ENCODE measurements at regions not wholly inside any gene's neighbourhood (a gene's known extent, or its start where the extent isn't known, plus 50 kb on each side); places are given as distances from the start of the nearest gene placed in this dataset.

GRCh38 chr10:3992382-3993178, 207.6 kb upstream of the KLF6 start:
- TF ChIP-seq CTCF (IDR thresholded peaks at IDR 0.05) (no peak), EP300 (IDR thresholded peaks at IDR 0.05) (no peak)
